Esophagus muscularis mucosa (tissue), 4 donors: ENCODE measurements at regions not wholly inside any gene's neighbourhood (a gene's known extent, or its start where the extent isn't known, plus 50 kb on each side); places are given as distances from the start of the nearest gene placed in this dataset.

Source experiments
- CTCF ChIP-seq, 3 experiments: fragments of 200-600 bp in 2 of 3; fragments of 450-650 bp in 1 of 3; sonication (generic) in 2 of 3; IDR thresholded peaks; one replicate each; pipeline ENCODE4 v1.5.1; 2017 to 2019; ENCODE audit warnings: antibody characterized with exemption in 3 of 3, mild to moderate bottlenecking in 2 of 3, moderate library complexity in 1 of 3
- EP300 ChIP-seq: sonication (generic); formaldehyde crosslinking; IDR thresholded peaks from one replicate; pipeline ENCODE4 v1.6.1; 2017; ENCODE audit warnings: antibody characterized with exemption
- POLR2A ChIP-seq: fragments of 450-650 bp; IDR thresholded peaks from one replicate; pipeline ENCODE4 v1.6.1; 2017; ENCODE audit warnings: antibody characterized with exemption, moderate library complexity, mild to moderate bottlenecking, low read depth
- POLR2AphosphoS5 ChIP-seq, 2 donors: sonication (generic); formaldehyde crosslinking; IDR thresholded peaks; one replicate each; pipeline ENCODE4 v1.6.1; 2017; ENCODE audit warnings: antibody characterized with exemption in 2 of 2

- TF ChIP-seq CTCF (IDR thresholded peaks at IDR 0.05) (no peak), POLR2A (no peak), EP300 (no peak), POLR2AphosphoS5 (IDR thresholded peaks at IDR 0.05) (no peak)
Observed at GRCh38 chr2:156753766-156754165, 317.6 kb downstream of the GPD2 start.
